ENCODE measurements at regions not wholly inside any gene's neighbourhood (a gene's known extent, or its start where the extent isn't known, plus 50 kb on each side); places are given as distances from the start of the nearest gene placed in this dataset.

DNA sequence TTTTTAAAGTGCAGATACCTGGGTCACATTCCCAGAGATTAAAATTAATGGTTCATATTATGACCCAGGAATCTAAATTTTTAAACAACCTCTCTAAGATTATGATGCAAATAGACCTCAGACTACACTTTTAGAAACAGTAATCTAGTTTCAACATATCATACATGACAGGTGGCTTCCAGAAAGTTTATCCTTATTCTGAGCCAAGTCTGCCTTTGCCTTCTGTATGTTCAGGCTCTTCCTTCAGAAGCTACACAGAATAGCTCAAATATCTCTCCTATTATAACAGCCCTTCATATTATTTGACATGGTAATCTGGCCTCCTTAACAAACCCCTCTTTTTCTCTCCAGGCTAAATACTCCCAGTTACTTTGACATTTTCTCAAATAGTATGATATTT lies 101.9 kb downstream of the FZD1 start:
- TF ChIP-seq, protein P1, sequence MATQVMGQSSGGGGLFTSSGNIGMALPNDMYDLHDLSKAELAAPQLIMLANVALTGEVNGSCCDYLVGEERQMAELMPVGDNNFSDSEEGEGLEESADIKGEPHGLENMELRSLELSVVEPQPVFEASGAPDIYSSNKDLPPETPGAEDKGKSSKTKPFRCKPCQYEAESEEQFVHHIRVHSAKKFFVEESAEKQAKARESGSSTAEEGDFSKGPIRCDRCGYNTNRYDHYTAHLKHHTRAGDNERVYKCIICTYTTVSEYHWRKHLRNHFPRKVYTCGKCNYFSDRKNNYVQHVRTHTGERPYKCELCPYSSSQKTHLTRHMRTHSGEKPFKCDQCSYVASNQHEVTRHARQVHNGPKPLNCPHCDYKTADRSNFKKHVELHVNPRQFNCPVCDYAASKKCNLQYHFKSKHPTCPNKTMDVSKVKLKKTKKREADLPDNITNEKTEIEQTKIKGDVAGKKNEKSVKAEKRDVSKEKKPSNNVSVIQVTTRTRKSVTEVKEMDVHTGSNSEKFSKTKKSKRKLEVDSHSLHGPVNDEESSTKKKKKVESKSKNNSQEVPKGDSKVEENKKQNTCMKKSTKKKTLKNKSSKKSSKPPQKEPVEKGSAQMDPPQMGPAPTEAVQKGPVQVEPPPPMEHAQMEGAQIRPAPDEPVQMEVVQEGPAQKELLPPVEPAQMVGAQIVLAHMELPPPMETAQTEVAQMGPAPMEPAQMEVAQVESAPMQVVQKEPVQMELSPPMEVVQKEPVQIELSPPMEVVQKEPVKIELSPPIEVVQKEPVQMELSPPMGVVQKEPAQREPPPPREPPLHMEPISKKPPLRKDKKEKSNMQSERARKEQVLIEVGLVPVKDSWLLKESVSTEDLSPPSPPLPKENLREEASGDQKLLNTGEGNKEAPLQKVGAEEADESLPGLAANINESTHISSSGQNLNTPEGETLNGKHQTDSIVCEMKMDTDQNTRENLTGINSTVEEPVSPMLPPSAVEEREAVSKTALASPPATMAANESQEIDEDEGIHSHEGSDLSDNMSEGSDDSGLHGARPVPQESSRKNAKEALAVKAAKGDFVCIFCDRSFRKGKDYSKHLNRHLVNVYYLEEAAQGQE (IDR thresholded peaks at IDR 0.05; ENCODE audit: low read depth), result no peak
- TF ChIP-seq NFIC (IDR thresholded peaks at IDR 0.05) (no peak), FOXM1 (IDR thresholded peaks at IDR 0.05; ENCODE audit: borderline replicate concordance, low read depth) (no peak), TCF12 (IDR thresholded peaks at IDR 0.05; ENCODE audit: low read depth) (no peak)

DNA sequence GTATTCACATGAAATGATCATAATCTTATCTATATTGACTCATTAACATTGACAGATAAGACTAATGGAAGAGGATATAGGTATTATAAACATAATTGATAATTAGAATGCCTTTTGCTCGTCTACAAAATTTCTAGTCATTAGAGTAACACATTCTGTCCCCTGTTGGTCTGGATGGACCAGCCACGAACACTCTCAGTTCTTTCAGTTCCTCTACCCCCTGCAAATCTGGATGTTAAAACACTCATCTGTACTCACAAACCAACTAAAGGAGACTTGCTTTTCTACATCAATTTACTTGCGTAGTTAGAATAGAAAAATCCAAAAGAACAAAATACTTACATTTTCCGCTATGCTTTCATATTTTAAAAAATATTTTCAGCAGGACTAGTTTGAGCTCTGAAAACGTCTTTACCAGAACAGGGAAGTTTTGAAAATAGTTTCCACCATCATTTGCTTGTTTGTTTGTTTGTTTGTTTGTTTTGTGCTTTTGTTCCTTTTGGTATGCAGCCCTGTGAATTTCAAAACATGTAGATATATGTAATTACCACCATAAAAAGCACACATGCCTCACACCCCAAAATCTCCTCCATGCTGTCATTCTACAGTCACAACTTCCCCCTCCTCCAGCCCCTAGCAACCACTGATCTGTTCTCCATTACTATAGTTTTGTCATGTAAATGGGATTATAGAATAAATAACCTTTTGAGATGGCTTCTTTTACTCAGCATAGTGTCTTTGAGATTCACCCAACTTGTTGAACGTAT lies 103.8 kb downstream of the FZD1 start:
- TF ChIP-seq NFIC (IDR thresholded peaks at IDR 0.05) (no peak), FOXM1 (IDR thresholded peaks at IDR 0.05; ENCODE audit: borderline replicate concordance, low read depth) (no peak), RAD21 (IDR thresholded peaks at IDR 0.05; ENCODE audit: low read depth) (no peak), EGR1 (IDR thresholded peaks at IDR 0.05) (no peak), EP300 (IDR thresholded peaks at IDR 0.05; ENCODE audit: borderline replicate concordance) (no peak), YY1 (IDR thresholded peaks at IDR 0.05; ENCODE audit: low read depth) (no peak), TAF1 (IDR thresholded peaks at IDR 0.05; ENCODE audit: low read depth) (no peak), TCF12 (IDR thresholded peaks at IDR 0.05; ENCODE audit: low read depth) (no peak), TEAD4 (IDR thresholded peaks at IDR 0.05) (no peak), CEBPB (IDR thresholded peaks at IDR 0.05) (no peak), ZBTB7A (IDR thresholded peaks at IDR 0.05; ENCODE audit: low read depth) (no peak), CREB1 (IDR thresholded peaks at IDR 0.05; ENCODE audit: low read depth) (no peak)
- TF ChIP-seq, protein P2, sequence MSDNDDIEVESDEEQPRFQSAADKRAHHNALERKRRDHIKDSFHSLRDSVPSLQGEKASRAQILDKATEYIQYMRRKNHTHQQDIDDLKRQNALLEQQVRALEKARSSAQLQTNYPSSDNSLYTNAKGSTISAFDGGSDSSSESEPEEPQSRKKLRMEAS (IDR thresholded peaks at IDR 0.05), result no peak
- TF ChIP-seq, protein P3, sequence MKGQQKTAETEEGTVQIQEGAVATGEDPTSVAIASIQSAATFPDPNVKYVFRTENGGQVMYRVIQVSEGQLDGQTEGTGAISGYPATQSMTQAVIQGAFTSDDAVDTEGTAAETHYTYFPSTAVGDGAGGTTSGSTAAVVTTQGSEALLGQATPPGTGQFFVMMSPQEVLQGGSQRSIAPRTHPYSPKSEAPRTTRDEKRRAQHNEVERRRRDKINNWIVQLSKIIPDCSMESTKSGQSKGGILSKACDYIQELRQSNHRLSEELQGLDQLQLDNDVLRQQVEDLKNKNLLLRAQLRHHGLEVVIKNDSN (IDR thresholded peaks at IDR 0.05), result no peak
- TF ChIP-seq, protein P1 (IDR thresholded peaks at IDR 0.05; ENCODE audit: low read depth), result no peak

DNA sequence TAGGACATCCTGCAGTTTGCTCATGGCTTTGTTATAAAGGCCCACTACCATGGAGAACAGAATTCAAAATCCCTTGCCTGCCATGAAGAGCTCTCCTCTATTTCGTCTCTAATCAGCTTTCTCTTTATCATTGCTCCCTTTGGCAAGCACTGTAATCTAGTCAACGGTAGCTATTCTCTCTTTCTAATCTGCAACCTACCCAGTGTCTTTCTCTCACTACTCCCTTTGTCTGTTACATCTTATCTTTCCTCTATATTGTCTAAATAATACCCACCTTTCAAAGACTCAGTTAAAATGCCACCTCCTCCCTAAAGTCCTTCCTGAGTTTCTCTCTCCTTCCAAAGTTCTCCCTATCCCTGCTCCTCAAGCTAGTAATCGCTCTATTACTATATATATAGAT lies 108.1 kb downstream of the FZD1 start:
- TF ChIP-seq, protein P2 (IDR thresholded peaks at IDR 0.05), result no peak
- TF ChIP-seq FOXM1 (IDR thresholded peaks at IDR 0.05; ENCODE audit: borderline replicate concordance, low read depth) (no peak), CREB1 (IDR thresholded peaks at IDR 0.05; ENCODE audit: low read depth) (no peak)
- TF ChIP-seq, protein P1 (IDR thresholded peaks at IDR 0.05; ENCODE audit: low read depth), result no peak

DNA sequence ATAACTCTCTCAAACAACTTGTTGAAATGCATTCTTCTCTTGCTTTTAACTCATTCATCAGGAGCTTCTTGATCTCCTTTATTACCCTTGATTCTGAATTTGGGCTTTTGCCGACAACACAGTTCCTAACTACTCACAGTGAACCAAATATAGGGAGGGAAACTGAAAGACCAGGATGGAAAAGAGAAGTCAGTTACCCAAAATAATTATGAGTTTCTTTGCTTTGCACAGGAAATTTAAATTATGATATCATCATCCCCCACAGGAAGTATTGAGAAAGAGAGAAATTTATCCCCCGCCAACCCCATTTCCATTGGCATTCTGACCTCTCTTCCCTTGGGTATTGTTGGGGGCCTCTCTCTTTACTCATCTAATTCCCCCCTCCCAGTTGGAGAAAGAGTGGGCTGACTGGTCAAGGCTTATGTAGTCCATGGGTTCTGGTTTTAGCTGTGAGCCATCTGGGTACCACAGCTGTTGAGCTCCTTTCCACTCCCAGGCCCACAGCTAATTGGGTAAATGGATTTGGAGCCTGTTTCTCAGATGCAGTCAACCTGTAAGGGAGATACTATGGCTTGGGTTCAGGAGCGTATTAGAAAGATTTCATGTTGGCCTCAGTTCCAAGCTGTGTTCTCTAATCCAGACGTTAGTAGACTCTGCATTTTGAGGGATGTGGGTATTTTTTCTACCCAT lies 109.0 kb downstream of the FZD1 start:
- TF ChIP-seq EP300 (IDR thresholded peaks at IDR 0.05; ENCODE audit: borderline replicate concordance), result no peak
- TF ChIP-seq, protein P3 (IDR thresholded peaks at IDR 0.05), result no peak
- no peak for TF ChIP-seq TEAD4 (IDR thresholded peaks at IDR 0.05)
- TF ChIP-seq CEBPB (IDR thresholded peaks at IDR 0.05), result no peak
- TF ChIP-seq NFIC (IDR thresholded peaks at IDR 0.05), result no peak
- no peak for TF ChIP-seq TCF12 (IDR thresholded peaks at IDR 0.05; ENCODE audit: low read depth)
- no peak for TF ChIP-seq RAD21 (IDR thresholded peaks at IDR 0.05; ENCODE audit: low read depth)
- TF ChIP-seq ZBTB7A (IDR thresholded peaks at IDR 0.05; ENCODE audit: low read depth), result no peak
- no peak for TF ChIP-seq EGR1 (IDR thresholded peaks at IDR 0.05)
- TF ChIP-seq YY1 (IDR thresholded peaks at IDR 0.05; ENCODE audit: low read depth), result no peak
- TF ChIP-seq TAF1 (IDR thresholded peaks at IDR 0.05; ENCODE audit: low read depth), result no peak
- TF ChIP-seq CREB1 (IDR thresholded peaks at IDR 0.05; ENCODE audit: low read depth), result no peak

All from Ishikawa (cell line).